ENCODE measurements at regions not wholly inside any gene's neighbourhood (a gene's known extent, or its start where the extent isn't known, plus 50 kb on each side); places are given as distances from the start of the nearest gene placed in this dataset.
A peak's percentile ranks its signal among the peaks of the same experiment; 100 is the strongest.
"Not testable (repeated sequence)": the region's sequence is repeated elsewhere in the genome, so short reads cannot be mapped to it uniquely, and the experiment has no call there.

- Mint-ChIP-seq H3K36me3 (ENCODE audit: insufficient read depth in 2 of 2) (peaks cover 0 to 4% of the 10 kb centered on the region in 2 donors), H3K4me1 (ENCODE audit: low read depth) (no peaks in the 10 kb centered on the region), H3K27me3 (ENCODE audit: low read depth) (peaks cover 16% of the 10 kb centered on the region), H3K4me3 (no peak overlapping the region), H3K9me3 (peaks cover 4% of the 10 kb centered on the region in 2 donors), H3K27ac (no peak overlapping the region)
- no peak for ATAC-seq (replicated peaks in 1 of 2)
- no peak for DNase-seq
Observed at GRCh38 chr1:3996846-3997705, 97.0 kb upstream of the C1orf174 start.

DNA sequence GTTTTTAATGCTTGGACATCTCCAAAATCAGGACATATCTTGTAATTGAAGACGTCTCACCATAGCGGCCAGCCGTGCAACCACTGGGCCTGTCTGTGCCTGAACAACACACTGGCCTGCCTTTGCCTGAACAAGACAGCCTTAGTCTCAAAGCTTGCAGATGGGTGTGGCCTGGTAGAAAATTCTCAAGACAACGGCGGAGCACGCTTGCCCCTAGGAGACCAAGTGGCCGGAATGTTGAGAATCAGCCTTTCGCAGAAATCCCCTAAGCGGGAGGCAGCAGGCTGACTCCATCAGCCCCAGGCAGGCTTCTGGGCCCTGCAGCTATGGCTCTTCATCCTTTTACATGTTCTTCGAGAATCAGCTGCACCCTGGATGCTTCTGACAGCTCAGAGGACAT, 98.0 kb upstream of the C1orf174 start:
- ATAC-seq (replicated peaks in 1 of 2) = no peak
- DNase-seq = no peak
- Mint-ChIP-seq H3K27ac (no peak overlapping the region), H3K4me3 (no peak overlapping the region), H3K36me3 (ENCODE audit: insufficient read depth in 2 of 2) (no peaks in the 10 kb centered on the region), H3K9me3 (no peaks in the 10 kb centered on the region), H3K27me3 (ENCODE audit: low read depth) (peaks cover 11% of the 10 kb centered on the region), H3K4me1 (ENCODE audit: low read depth) (no peaks in the 10 kb centered on the region)

DNA sequence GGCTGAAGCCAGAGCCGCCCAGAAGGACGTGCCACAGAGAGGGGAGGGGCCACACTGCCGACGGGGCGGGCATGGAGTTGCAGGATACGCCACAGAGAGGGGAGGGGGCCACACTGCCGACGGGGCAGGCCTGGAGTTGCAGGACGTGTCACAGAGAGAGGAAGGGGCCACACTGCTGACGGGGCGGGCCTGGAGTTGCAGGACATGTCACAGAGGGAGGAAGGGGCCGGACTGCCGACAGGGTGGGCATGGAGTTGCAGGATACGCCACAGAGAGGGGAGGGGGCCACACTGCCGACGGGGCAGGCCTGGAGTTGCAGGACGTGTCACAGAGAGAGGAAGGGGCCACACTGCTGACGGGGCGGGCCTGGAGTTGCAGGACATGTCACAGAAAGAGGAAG, 99.4 kb upstream of the C1orf174 start:
- H3K4me1 Mint-ChIP-seq (ENCODE audit: low read depth); H3K36me3 Mint-ChIP-seq (ENCODE audit: insufficient read depth in 2 of 2); H3K9me3 Mint-ChIP-seq; DNase-seq; H3K27ac Mint-ChIP-seq; H3K4me3 Mint-ChIP-seq; ATAC-seq (replicated peaks in 1 of 2): not testable (repeated sequence)
- peaks cover 11% of the 10 kb centered on the region for H3K27me3 Mint-ChIP-seq (ENCODE audit: low read depth)

- peaks cover 11% of the 10 kb centered on the region for H3K27me3 Mint-ChIP-seq (ENCODE audit: low read depth)
- no peaks in the 10 kb centered on the region for H3K4me1 Mint-ChIP-seq (ENCODE audit: low read depth)
- DNase-seq = no peak
- H3K9me3 Mint-ChIP-seq = no peaks in the 10 kb centered on the region
- no peak for ATAC-seq (replicated peaks in 1 of 2)
- H3K27ac Mint-ChIP-seq = no peak overlapping the region
- no peaks in the 10 kb centered on the region for H3K36me3 Mint-ChIP-seq (ENCODE audit: insufficient read depth in 2 of 2)
- no peak overlapping the region for H3K4me3 Mint-ChIP-seq
Observed at GRCh38 chr1:3999941-4000735, 100.1 kb upstream of the C1orf174 start.

GRCh38 chr1:4000811-4001251, 100.8 kb upstream of the C1orf174 start:
- Mint-ChIP-seq H3K36me3 (ENCODE audit: insufficient read depth in 2 of 2) (no peaks in the 10 kb centered on the region), H3K27me3 (ENCODE audit: low read depth) (peaks cover 11% of the 10 kb centered on the region), H3K9me3 (no peaks in the 10 kb centered on the region), H3K4me1 (ENCODE audit: low read depth) (no peaks in the 10 kb centered on the region), H3K4me3 (no peak overlapping the region), H3K27ac (no peak overlapping the region)
- ATAC-seq (replicated peaks in 1 of 2) (no peak), DNase-seq (no peak)

- DNase-seq = no peak
- Mint-ChIP-seq H3K4me3 (no peak overlapping the region), H3K9me3 (no peaks in the 10 kb centered on the region), H3K36me3 (ENCODE audit: insufficient read depth in 2 of 2) (no peaks in the 10 kb centered on the region), H3K27ac (no peak overlapping the region), H3K4me1 (ENCODE audit: low read depth) (no peaks in the 10 kb centered on the region), H3K27me3 (ENCODE audit: low read depth) (peaks cover 11% of the 10 kb centered on the region)
- no peak for ATAC-seq (replicated peaks in 1 of 2)
Observed at GRCh38 chr1:4001461-4001860, 101.4 kb upstream of the C1orf174 start.

DNA sequence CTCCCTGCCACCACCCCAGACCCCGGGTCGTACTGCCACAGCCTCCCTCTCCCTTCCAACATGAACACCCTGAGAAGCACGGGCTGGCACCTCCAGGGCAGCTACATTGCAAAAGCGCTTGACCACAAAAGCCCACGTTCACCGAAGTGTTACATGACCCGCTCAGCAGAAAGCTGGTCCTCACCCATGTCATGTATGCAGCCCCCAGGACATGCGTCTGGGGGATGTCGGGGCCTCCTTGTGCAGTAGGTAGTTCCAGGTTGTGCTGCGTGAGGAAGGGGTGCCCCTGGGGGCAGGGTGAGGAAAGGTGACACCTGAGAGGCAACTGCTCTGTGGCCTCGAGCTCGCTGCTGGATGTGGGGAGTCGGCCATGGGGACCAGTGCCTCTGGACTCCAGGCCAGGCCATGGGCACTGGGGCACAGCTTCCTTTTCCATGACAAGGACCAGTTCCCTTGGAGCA, 102.0 kb upstream of the C1orf174 start:
- Mint-ChIP-seq H3K4me3 (no peak overlapping the region), H3K27ac (no peak overlapping the region), H3K36me3 (ENCODE audit: insufficient read depth in 2 of 2) (peaks cover 3% of the 10 kb centered on the region in 2 donors), H3K9me3 (peaks cover 3% of the 10 kb centered on the region in 2 donors), H3K27me3 (ENCODE audit: low read depth) (peaks cover 11% of the 10 kb centered on the region), H3K4me1 (ENCODE audit: low read depth) (no peaks in the 10 kb centered on the region)
- ATAC-seq (replicated peaks in 1 of 2) (no peak), DNase-seq (no peak)

DNA sequence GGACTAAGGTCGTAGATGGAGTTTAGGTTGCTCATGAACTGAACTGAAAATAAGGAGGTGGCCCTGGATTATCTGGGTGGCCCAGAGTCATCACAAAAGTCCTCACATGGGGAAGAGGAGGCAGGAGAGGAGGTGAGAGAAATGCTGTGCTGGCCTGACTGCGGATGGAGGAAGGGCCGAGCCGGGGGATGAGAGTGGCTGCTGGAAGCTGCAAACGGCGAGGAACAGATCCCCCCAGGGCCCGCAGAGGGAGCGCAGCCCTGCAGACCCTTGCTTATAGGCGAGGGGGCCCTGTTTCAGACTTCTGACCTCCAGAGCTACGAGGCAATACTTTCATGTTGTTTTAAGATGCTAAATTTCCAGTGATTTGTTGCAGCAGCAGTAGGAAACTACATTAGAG, 102.7 kb upstream of the C1orf174 start:
- no peaks in the 10 kb centered on the region for H3K4me1 Mint-ChIP-seq (ENCODE audit: low read depth)
- H3K9me3 Mint-ChIP-seq = peaks cover 6 to 7% of the 10 kb centered on the region in 2 donors
- no peak overlapping the region for H3K4me3 Mint-ChIP-seq
- H3K27ac Mint-ChIP-seq = no peak overlapping the region
- peaks cover 6% of the 10 kb centered on the region in 2 donors for H3K36me3 Mint-ChIP-seq (ENCODE audit: insufficient read depth in 2 of 2)
- H3K27me3 Mint-ChIP-seq (ENCODE audit: low read depth) = peaks cover 11% of the 10 kb centered on the region
- DNase-seq (no peak), ATAC-seq (replicated peaks in 1 of 2) (no peak)

- DNase-seq (no peak), ATAC-seq (replicated peaks in 1 of 2) (no peak)
- Mint-ChIP-seq H3K27ac (no peak overlapping the region), H3K9me3 (peaks cover 7 to 9% of the 10 kb centered on the region in 2 donors), H3K36me3 (ENCODE audit: insufficient read depth in 2 of 2) (peaks cover 6 to 7% of the 10 kb centered on the region in 2 donors), H3K27me3 (ENCODE audit: low read depth) (peaks cover 5% of the 10 kb centered on the region), H3K4me1 (ENCODE audit: low read depth) (no peaks in the 10 kb centered on the region), H3K4me3 (no peak overlapping the region)
Observed at GRCh38 chr1:4003846-4004505, 103.9 kb upstream of the C1orf174 start.

- ATAC-seq (replicated peaks in 1 of 2) (no peak), DNase-seq (no peak)
- no peaks in the 10 kb centered on the region for H3K27me3 Mint-ChIP-seq (ENCODE audit: low read depth)
- H3K36me3 Mint-ChIP-seq (ENCODE audit: insufficient read depth in 2 of 2) = peaks cover 6 to 7% of the 10 kb centered on the region in 2 donors
- no peak overlapping the region for H3K27ac Mint-ChIP-seq
- H3K4me1 Mint-ChIP-seq (ENCODE audit: low read depth) = no peaks in the 10 kb centered on the region
- H3K4me3 Mint-ChIP-seq = no peak overlapping the region
- peaks cover 7 to 9% of the 10 kb centered on the region in 2 donors for H3K9me3 Mint-ChIP-seq
Observed at GRCh38 chr1:4004635-4005430, 104.8 kb upstream of the C1orf174 start.

DNA sequence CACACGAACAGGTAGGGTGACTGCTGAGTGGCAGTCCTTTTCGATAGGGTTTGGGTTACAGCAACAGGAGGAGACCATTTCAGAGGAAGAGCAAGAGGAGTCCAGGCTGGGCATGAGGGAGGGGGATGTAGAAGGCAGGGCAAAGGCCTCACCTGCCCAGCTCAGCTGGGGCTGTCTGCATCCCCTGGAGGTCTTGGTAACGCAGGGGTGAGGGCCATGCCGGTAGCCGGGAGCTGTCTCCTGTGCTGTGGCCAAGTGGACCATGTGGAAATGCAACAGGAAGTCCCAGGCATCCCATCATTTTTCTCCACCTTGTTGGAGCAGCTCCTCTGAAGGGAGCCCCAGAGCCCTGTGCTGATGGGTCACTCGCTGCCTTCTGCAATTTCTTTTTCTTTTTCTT, 105.4 kb upstream of the C1orf174 start:
- Mint-ChIP-seq H3K4me3 (no peak overlapping the region), H3K27me3 (ENCODE audit: low read depth) (no peaks in the 10 kb centered on the region), H3K4me1 (ENCODE audit: low read depth) (no peaks in the 10 kb centered on the region), H3K36me3 (ENCODE audit: insufficient read depth in 2 of 2) (peaks cover 6 to 7% of the 10 kb centered on the region in 2 donors), H3K9me3 (peaks cover 7 to 9% of the 10 kb centered on the region in 2 donors), H3K27ac (no peak overlapping the region)
- no peak for DNase-seq
- no peak for ATAC-seq (replicated peaks in 1 of 2)

- Mint-ChIP-seq H3K27me3 (ENCODE audit: low read depth) (no peaks in the 10 kb centered on the region), H3K4me1 (ENCODE audit: low read depth) (no peaks in the 10 kb centered on the region)
Observed at GRCh38 chr1:4006676-4007374, 106.8 kb upstream of the C1orf174 start.

More at GRCh38 chr1:4006676-4007374, 106.8 kb upstream of the C1orf174 start:
- Mint-ChIP-seq H3K36me3 (ENCODE audit: insufficient read depth in 2 of 2) (peaks cover 6 to 7% of the 10 kb centered on the region in 2 donors), H3K9me3 (peaks cover 7 to 9% of the 10 kb centered on the region in 2 donors), H3K4me3 (no peak overlapping the region), H3K27ac (peak overlapping the region; percentile 54)
- DNase-seq = no peak
- ATAC-seq (replicated peaks in 1 of 2) = no peak

Data from activated T-cell treated with anti-CD3 and anti-CD28 coated beads, Interleukin-2, amount 50 U/mL, for 72 hours (primary cell).